Liver (tissue), 3 donors: ENCODE measurements at regions not wholly inside any gene's neighbourhood (a gene's known extent, or its start where the extent isn't known, plus 50 kb on each side); places are given as distances from the start of the nearest gene placed in this dataset.

ENCODE experiments used
- EGR1 ChIP-seq, 2 donors: IDR thresholded peaks; 2 replicates each; pipeline ENCODE4 v1.6.1; 2016 to 2018; ENCODE audit warnings: antibody characterized with exemption in 2 of 2, low read depth in 2 of 2
- FOXA1 ChIP-seq: IDR thresholded peaks from 2 replicates; pipeline ENCODE4 v1.6.1; 2016; ENCODE audit warnings: antibody characterized with exemption
- HNF4A ChIP-seq, 2 donors: conservative IDR thresholded peaks; 2 replicates each; pipeline ENCODE4 v1.6.1; 2016; ENCODE audit warnings: antibody characterized with exemption in 2 of 2, mild to moderate bottlenecking in 2 of 2
- JUND ChIP-seq, 2 donors: IDR thresholded peaks; 2 replicates each; pipeline ENCODE4 v1.6.1; 2016; ENCODE audit warnings: antibody characterized with exemption in 2 of 2
- MAX ChIP-seq: IDR thresholded peaks from 2 replicates; pipeline ENCODE4 v1.6.1; 2016; ENCODE audit warnings: antibody characterized with exemption
- NR2F2 ChIP-seq: IDR thresholded peaks from 2 replicates; pipeline ENCODE4 v1.6.1; 2016; ENCODE audit warnings: antibody characterized with exemption
- RAD21 ChIP-seq, 2 donors: IDR thresholded peaks; 2 replicates each; pipeline ENCODE4 v1.6.1; 2016; ENCODE audit warnings: antibody characterized with exemption in 2 of 2, mild to moderate bottlenecking in 2 of 2
- REST ChIP-seq: IDR thresholded peaks from 2 replicates; pipeline ENCODE4 v1.6.1; 2016; ENCODE audit warnings: antibody characterized with exemption, mild to moderate bottlenecking
- TAF1 ChIP-seq: conservative IDR thresholded peaks from 2 replicates; pipeline ENCODE4 v1.6.1; 2016; ENCODE audit warnings: antibody characterized with exemption, mild to moderate bottlenecking
- YY1 ChIP-seq: IDR thresholded peaks from 2 replicates; pipeline ENCODE4 v1.6.1; 2016; ENCODE audit warnings: antibody characterized with exemption, mild to moderate bottlenecking
- TF ChIP-seq, protein P1 (sequence below): fragments of 150-350 bp; IDR thresholded peaks from 2 replicates; pipeline ENCODE4 v1.5.1; 2017; ENCODE audit warnings: improper control_type of control experiment, low read depth, low read length; ENCODE audit not compliant: missing input control
- donor health status: healthy.
- donor health status: healthy.

- TF ChIP-seq, protein P1, sequence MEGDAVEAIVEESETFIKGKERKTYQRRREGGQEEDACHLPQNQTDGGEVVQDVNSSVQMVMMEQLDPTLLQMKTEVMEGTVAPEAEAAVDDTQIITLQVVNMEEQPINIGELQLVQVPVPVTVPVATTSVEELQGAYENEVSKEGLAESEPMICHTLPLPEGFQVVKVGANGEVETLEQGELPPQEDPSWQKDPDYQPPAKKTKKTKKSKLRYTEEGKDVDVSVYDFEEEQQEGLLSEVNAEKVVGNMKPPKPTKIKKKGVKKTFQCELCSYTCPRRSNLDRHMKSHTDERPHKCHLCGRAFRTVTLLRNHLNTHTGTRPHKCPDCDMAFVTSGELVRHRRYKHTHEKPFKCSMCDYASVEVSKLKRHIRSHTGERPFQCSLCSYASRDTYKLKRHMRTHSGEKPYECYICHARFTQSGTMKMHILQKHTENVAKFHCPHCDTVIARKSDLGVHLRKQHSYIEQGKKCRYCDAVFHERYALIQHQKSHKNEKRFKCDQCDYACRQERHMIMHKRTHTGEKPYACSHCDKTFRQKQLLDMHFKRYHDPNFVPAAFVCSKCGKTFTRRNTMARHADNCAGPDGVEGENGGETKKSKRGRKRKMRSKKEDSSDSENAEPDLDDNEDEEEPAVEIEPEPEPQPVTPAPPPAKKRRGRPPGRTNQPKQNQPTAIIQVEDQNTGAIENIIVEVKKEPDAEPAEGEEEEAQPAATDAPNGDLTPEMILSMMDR, result no peak
- TF ChIP-seq REST, result no peak
- TF ChIP-seq HNF4A (conservative IDR thresholded peaks at IDR 0.05), result no peak
- no peak for TF ChIP-seq TAF1
- TF ChIP-seq EGR1 (IDR thresholded peaks at IDR 0.05; ENCODE audit: low read depth in 2 of 2), result no peak
- no peak for TF ChIP-seq YY1
- no peak for TF ChIP-seq RAD21 (IDR thresholded peaks at IDR 0.05)
- TF ChIP-seq NR2F2, result no peak
- TF ChIP-seq MAX, result no peak
- TF ChIP-seq JUND (IDR thresholded peaks at IDR 0.05), result no peak
- TF ChIP-seq FOXA1, result no peak
These were observed 210.5 kb upstream of the ANO3 start for GRCh38 chr11:26121466-26121865.
